HL-60/S4 treated with phorbol 12-myristate 13-acetate at 8.2 ng/mL for 4 days and 3 days (cell line): ENCODE measurements at regions not wholly inside any gene's neighbourhood (a gene's known extent, or its start where the extent isn't known, plus 50 kb on each side); places are given as distances from the start of the nearest gene placed in this dataset.
"Not testable (repeated sequence)": the region's sequence is repeated elsewhere in the genome, so short reads cannot be mapped to it uniquely, and the experiment has no call there.

Experiments
- in situ Hi-C: fragments of 300-500 bp; cut with MboI; formaldehyde crosslinking; loops from 2 replicates; pipeline ENCODE4 v1.15.0; 2022; ENCODE audit warnings: low sequenced_read_pairs

- in situ Hi-C loops, result no loop called here
Observed at GRCh38 chr12:112611908-112612307, 179.6 kb upstream of the RPH3A start.

DNA sequence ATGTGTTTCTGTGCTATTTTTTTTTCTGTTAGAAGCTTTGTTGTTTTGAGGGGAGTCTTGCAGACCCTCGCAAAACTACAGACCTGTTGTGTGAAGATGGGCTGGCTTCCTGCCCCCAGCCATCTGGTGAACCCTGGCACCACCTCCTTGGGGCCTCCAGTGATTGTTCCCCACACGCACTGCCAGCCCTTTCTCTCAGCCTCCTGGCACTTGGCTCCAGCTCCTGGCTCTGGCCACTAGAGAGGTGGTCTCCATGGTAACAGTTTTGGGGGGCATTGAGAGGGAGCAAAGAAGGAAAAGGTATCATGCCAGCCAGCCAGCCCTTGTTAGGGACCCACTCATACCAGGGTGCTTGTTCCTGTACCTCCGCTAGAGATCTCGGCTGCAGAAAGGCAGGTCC, 176.4 kb upstream of the RPH3A start:
- in situ Hi-C loops, result no loop called here

- in situ Hi-C loops, result no loop called here
Observed at GRCh38 chr12:112616469-112617152, 174.9 kb upstream of the RPH3A start.

DNA sequence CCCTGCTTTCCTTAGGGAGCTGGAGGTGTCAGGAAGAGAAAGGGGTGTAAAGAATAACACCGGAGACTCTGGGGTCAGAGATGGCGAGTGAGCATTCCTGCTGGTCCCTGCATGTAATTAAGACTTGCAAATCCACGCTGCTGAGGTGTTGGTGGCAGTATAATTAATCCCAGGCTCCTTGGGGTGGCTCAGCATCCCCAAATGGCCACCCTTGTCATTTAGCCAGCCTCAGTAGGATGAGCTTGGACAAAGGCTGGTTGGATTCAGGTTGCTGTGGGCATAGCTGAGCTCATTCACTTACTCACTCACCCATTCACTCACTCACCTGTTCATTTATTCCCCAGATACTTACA, 174.4 kb upstream of the RPH3A start:
- in situ Hi-C loops, result no loop called here

GRCh38 chr12:112627851-112628250, 163.7 kb upstream of the RPH3A start:
- in situ Hi-C loops, result no loop called here

- in situ Hi-C loops, result not testable (repeated sequence)
Observed at GRCh38 chr12:112631974-112632373, 159.6 kb upstream of the RPH3A start.

GRCh38 chr12:112635036-112635435, 156.5 kb upstream of the RPH3A start:
- in situ Hi-C loops, result no loop called here

DNA sequence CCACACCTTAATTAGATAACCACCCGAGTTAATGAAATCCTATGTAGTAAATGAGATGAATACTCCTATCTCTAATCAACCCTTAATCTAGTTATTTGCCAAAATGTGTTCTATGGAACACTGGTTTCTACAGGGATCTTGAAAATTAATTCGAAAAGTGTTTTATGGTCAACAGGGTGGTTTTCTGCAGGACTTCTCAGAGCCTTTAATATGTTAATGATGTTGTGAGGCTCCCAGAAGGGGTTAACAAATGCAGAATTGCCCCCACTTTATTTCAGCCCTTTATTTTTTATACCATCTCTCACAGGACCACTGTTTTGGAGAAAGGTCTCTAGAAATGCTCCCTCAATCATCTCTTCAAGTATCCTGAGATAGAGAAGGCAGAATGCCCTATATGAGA, 153.1 kb upstream of the RPH3A start:
- in situ Hi-C loops, result no loop called here

DNA sequence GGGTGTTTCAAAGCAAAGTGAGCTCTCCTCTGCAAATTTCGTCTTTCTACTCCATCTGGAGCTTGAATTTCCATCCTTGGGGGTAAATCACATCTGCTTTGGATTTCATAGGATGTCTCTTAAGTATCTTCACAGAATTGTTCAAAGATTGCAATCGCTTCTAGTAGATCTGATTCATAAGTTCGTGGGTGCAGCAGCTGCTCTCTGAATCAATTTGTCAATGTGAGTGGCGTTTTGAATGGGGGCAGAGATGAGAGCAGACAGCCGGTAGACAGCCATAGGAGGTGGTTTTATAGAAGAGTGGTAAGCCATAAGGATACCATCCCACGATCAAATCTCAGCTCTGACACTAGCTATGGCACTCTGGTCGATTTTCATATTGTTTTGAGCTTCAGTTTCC, 146.0 kb upstream of the RPH3A start:
- in situ Hi-C loops, result no loop called here

DNA sequence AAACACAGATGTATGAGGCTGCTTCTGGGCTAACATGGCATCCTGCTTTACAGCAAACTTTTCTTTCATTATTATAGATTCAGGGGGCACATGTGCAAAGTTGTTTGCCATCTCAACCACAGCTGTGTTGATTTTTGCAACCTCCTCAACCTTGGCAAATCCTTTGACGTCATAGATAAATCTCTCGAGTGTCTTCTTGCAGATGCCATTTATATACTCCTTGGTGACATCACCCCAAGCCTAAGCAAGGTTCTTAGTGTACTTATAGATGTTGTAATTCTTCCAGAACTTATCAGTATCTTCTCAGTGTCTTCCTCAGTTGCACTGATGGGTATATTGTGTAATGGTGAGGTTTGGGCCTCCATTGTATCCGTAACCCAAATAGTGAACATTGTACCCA, 135.4 kb upstream of the RPH3A start:
- in situ Hi-C loops, result loop anchor here (25.0 kb wide), 1 partner anchor 94 kb away; no protein-coding TSS in a partner anchor

DNA sequence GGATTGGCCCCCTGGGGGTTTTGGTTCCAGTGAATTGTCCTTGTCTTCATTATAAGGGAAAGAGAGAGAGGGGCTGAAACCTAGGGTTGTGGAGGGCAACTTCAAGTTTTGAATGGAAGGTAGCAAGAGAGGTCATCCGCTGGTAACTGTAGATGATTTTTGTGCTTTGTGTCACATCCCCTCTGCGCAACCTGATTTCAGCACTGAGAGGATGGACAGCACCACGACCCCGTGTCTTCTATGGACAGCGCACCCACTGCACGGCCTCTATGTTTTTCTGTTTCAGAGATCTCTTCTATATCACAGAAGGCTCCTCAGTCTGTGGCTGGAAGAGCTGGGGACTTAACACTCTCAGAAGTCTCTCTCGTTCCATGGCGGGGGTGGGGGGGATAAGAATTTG, 127.0 kb upstream of the RPH3A start:
- in situ Hi-C loops, result loop anchor here (25.0 kb wide), 1 partner anchor 102 kb away; no protein-coding TSS in a partner anchor

- in situ Hi-C loops, result loop anchor here (25.0 kb wide), 1 partner anchor 104 kb away; no protein-coding TSS in a partner anchor
Observed at GRCh38 chr12:112665958-112666357, 125.6 kb upstream of the RPH3A start.

DNA sequence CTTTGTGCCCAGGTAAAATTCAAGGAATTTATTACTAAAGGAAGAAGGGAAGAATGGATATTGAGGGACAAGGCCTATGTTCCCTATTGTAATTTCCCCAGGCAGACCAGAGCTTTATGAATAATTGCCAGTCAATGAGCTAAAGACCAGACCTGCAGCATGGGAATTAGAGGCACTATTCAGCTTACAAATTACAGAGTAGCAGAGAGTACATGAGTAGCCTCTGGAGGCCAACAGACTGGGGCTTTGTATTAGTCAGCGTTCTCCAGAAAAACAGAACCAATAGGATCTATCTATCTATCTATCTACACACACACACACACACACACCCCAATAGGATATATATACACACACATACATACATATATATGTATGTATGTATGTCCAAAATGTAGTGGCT, 120.0 kb upstream of the RPH3A start:
- in situ Hi-C loops, result loop anchor here (25.0 kb wide), 1 partner anchor 109 kb away; no protein-coding TSS in a partner anchor

- in situ Hi-C loops, result loop anchor here (25.0 kb wide), 1 partner anchor 112 kb away; no protein-coding TSS in a partner anchor
Observed at GRCh38 chr12:112674539-112674938, 117.0 kb upstream of the RPH3A start.

GRCh38 chr12:112676507-112676906, 115.0 kb upstream of the RPH3A start:
- in situ Hi-C loops, result no loop called here

DNA sequence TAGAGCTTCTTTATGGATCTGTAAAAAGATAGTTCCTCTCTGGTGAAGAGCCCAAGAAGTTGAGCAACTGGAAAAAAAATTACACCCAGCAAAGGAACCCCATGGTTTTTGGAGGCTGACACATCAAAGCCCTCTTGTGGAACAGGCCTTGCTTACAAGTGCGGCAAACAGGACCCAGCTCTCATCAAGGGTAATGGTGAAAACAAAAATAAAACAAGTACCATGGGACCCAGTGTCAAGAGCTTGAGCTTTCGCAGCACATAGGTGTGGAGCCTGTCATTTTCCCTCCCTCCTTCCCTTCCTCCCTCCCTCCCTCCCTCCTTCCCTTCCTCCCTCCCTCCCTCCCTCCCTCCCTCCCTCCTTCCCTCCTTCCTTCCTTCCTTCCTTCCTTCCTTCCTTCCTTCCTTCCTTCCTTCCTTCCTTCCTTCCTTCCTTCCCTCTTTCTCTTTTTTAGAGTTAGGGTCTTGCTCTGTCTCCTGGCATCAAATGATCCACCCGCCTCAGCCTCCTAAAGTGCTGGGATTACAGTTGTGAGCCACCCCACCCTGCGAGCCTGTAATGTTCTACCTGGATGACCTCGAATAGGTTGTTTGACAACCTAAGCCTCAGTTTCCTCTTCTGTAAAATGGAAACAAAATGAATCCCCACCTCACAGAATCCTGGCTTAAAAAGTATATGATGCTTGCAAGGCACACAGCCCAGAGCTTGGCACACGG, 114.3 kb upstream of the RPH3A start:
- in situ Hi-C loops, result no loop called here

DNA sequence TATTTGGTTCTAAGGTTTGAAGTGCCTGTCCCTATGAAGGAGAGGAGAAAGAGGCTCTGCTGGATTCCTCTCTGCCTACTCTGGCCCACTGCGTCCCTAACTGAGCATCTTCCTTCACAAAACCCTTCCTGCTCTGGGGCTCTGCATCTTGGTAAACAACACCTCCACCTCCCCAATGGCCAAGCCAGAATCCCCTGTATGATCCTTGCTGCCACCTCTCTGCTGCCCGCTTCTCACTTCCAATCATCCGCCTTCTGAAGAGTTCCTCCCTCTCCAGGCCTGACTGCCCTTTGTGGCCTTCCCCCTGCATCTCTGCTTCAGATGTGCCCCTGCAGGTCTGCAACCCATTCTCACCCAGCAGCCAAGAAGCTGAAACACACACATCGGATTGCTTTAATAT, 110.6 kb upstream of the RPH3A start:
- in situ Hi-C loops, result no loop called here

- in situ Hi-C loops, result no loop called here
Observed at GRCh38 chr12:112682586-112682985, 109.0 kb upstream of the RPH3A start.

DNA sequence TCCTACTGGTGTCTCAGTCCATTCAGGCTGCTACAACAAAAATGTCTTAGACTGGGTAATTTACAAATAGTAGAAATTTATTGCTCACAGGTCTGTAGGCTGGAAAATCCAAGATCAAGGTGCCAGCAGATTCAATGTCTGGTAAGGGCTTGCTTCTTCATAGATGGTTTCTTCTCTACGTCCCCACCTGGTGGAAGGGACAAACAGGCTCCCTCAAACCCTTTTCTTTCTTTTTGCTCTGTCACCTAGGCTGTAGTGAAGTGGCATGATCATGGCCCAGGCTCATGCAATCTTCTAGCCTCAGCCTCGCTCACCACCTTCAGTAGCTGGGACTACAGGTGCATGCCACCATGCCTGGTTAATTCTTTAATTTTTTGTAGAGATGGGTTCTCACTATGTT, 106.8 kb upstream of the RPH3A start:
- in situ Hi-C loops, result no loop called here

DNA sequence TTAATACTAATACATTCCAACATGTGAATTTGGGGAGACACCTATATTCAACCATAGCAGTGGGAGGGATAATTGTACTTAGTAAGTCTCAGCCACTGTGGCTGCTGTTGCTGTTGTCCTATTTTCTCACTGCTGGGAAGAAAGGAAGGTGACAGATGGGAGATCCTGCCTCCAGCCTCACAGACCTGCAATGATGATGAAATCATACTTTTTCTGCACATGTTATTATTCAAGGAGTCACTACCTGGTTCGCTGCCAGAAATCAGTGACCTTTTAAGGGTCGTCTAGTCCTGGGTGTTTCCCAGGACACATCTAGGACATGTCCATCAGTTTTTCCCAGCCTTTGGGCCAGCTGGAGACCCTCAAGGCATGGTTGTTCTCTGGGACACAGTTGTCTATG, 106.2 kb upstream of the RPH3A start:
- in situ Hi-C loops, result no loop called here

DNA sequence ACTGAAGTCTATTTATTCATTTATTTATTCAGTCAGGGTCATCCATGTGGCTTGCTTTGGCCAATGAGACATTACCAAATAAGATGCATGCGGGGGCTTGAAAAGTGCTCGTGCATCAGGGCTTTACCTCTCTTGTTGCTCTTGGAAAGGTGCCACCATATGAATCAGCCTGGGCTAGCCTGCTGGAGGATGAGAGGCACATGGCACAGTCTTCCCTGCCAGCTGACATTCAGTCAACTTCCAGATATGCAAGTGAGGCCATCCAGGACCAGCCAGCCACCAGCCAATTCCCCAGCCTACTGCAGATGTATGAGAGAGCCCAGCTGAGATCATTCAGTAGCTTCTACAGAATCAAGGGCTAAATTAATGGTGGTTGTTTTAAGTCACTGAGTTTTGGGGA, 105.2 kb upstream of the RPH3A start:
- in situ Hi-C loops, result no loop called here

GRCh38 chr12:112694065-112694464, 97.5 kb upstream of the RPH3A start:
- in situ Hi-C loops, result no loop called here
